Right lobe of liver (tissue), 6 donors: ENCODE measurements at regions not wholly inside any gene's neighbourhood (a gene's known extent, or its start where the extent isn't known, plus 50 kb on each side); places are given as distances from the start of the nearest gene placed in this dataset.
"Not testable (repeated sequence)": the region's sequence is repeated elsewhere in the genome, so short reads cannot be mapped to it uniquely, and the experiment has no call there.

Experiments used
- ATAC-seq, 4 donors: fragments of 200-7000 bp; cut with Tn5 transposase; one replicate each; pipeline ENCODE4 v1.9.1; 2020; ENCODE audit warnings: mild to moderate bottlenecking in 4 of 4, moderate library complexity in 4 of 4
- DNase-seq, 3 donors: peaks; one replicate each; pipeline ENCODE4 v3.0.0-alpha.2; 2020
- H3K27ac ChIP-seq, 3 donors: fragments of 200-600 bp; one replicate each; pipeline ENCODE4 v1.8.0; 2022
- H3K27me3 ChIP-seq, 2 donors: fragments of 200-600 bp; one replicate each; pipeline ENCODE4 v1.8.0; 2022
- H3K36me3 ChIP-seq, 4 donors: fragments of 200-600 bp; sonication (generic) in 1 of 4; one replicate each; pipeline versions ENCODE4 v1.5.1 to v1.8.0; 2017 to 2022; ENCODE audit warnings: control low read depth in 1 of 4
- H3K4me1 ChIP-seq, 4 donors: fragments of 200-600 bp; sonication (generic) in 1 of 4; one replicate each; pipeline versions ENCODE4 v1.5.1 to v1.8.0; 2017 to 2022; ENCODE audit warnings: control low read depth in 1 of 4
- H3K4me3 ChIP-seq, 3 donors: fragments of 200-600 bp; one replicate each; pipeline ENCODE4 v1.8.0; 2022
- H3K9me3 ChIP-seq, 4 donors: fragments of 200-600 bp; sonication (generic) in 1 of 4; one replicate each; pipeline versions ENCODE4 v1.5.1 to v1.8.0; 2017 to 2022; ENCODE audit warnings: control low read depth in 1 of 4
- CTCF ChIP-seq, 4 donors: fragments of 200-600 bp in 3 of 4; fragments of 450-650 bp in 1 of 4; IDR thresholded peaks; one replicate each; pipeline versions ENCODE4 v1.5.1 to v1.8.0; 2016 to 2022; ENCODE audit warnings: antibody characterized with exemption in 4 of 4, mild to moderate bottlenecking in 2 of 4
- POLR2A ChIP-seq: fragments of 450-650 bp; IDR thresholded peaks from one replicate; pipeline ENCODE4 v1.6.1; 2017; ENCODE audit warnings: antibody characterized with exemption, mild to moderate bottlenecking
- WGBS: methylation state at CpG from one replicate; pipeline ENCODE4 v1.1.6; 2018; ENCODE audit warnings: low coverage, low lambda C conversion rate; ENCODE audit not compliant: insufficient coverage; ENCODE audit errors: missing lambda C conversion rate; 5-methylcytosine and 5-hydroxymethylcytosine counted together
- intact Hi-C, 2 donors: fragments of 100-400 bp; cut with DNase I; formaldehyde crosslinking; loops; one replicate each; pipeline versions ENCODE4 v1.11.2 to v1.14.1; 2022
- donor health status: DM: no; HTN: yes; CAD: no.
- donor health status: DM: no; HTN: no; CAD: no.
- donor health status: DM: no; HTN: no; CAD: no.
- donor health status: DM: no; HTN: yes; CAD: no.
- donor health status: DM: no; HTN: yes; CAD: no.

DNA sequence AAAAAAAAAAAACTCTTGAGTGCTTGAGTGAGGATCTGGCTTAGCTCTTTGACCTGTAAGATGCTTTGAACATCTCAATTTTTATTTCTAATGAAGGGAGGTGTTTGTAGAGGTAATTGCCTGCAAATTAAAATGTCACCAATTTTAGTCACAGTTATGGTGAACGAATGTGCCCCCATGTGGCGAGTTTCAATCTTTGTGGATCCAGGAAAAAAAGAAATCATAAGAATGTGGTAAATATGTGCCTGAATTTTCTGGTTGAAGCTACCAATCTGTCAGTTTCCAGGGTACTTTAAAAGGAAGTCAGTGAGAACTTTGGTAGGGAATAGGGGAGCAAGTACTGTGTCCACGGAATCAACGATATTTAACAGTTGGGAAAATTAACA lies 1772.4 kb upstream of the CDH9 start:
- Histone ChIP-seq H3K9me3 (no peaks in the 10 kb centered on the region), H3K4me1 (no peaks in the 10 kb centered on the region), H3K27ac (no peak overlapping the region), H3K27me3 (no peaks in the 10 kb centered on the region), H3K4me3 (no peak overlapping the region), H3K36me3 (no peaks in the 10 kb centered on the region)
- intact Hi-C loops: no loop called here
- DNase-seq (no peak), ATAC-seq (no peak)
- 45% methylated on average over 3 of the region's 4 CpGs for WGBS
- TF ChIP-seq POLR2A: no peak
- TF ChIP-seq CTCF (IDR thresholded peaks at IDR 0.05): no peak

DNA sequence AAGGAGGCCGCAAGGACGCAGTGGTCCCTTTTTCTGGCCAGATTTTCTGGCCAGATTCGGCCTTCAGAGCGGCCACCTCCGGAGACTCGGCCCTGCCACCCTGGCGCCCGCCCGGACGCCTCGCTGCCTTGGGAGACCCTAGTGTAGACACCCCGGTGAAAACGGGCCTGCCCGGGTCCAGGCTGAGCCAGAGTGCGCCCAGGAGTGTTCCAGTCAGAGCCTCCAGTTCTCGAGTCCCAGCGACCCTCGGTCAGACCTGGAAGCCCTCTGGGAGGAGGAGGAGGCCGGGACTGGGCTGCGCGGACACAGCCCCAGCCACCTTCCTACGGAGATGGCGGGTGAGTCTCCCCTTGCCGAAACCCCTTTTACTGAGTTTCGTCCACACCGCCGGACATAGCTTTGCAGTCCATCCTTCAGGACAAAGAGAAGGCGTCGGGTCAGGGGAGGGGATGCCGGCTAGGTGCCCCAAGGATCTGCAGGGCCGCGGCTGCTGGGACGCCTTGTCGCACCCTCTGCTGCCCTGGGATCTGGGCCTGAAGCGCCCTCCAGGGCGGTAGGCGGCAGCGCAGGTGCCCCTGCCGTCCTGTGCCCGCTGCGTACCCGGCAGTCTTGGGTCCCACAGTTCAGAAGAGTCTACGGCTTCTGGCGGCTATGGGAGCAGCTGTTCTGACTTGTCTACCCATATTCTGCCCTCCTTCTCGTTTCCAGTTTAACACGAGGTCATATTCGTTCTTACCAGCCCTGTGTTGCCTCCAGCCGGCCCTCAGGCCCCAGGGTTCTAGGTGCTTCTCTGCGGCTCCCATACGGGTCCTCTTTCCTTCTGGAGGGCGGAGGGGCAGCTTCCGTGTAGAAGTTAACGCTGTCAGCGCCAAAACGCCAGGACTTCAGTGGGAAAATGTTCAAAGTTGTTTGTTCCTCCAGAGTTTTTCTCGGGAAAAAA lies 1771.7 kb upstream of the CDH9 start:
- Histone ChIP-seq H3K27me3 (no peaks in the 10 kb centered on the region), H3K4me1 (no peaks in the 10 kb centered on the region), H3K4me3 (peak overlapping the region in 1 of 3 donors; percentile 7), H3K9me3 (no peaks in the 10 kb centered on the region), H3K27ac (no peak overlapping the region), H3K36me3 (no peaks in the 10 kb centered on the region)
- no peak for TF ChIP-seq CTCF (IDR thresholded peaks at IDR 0.05)
- TF ChIP-seq POLR2A: no peak
- intact Hi-C loops: no loop called here
- DNase-seq: no peak
- 78% methylated on average over 6 of the region's 56 CpGs for WGBS
- peak in 2 of 4 donors; percentile 36 to 59 for ATAC-seq

- WGBS: 80% methylated on average over 25 of the region's 47 CpGs
- ATAC-seq (peak in 1 of 4 donors; percentile 21), DNase-seq (no peak)
- no peaks in the 10 kb centered on the region for H3K4me1 ChIP-seq
- no peaks in the 10 kb centered on the region for H3K36me3 ChIP-seq
- no peaks in the 10 kb centered on the region for H3K9me3 ChIP-seq
- H3K27ac ChIP-seq: no peak overlapping the region
- H3K27me3 ChIP-seq: no peaks in the 10 kb centered on the region
- no peak overlapping the region for H3K4me3 ChIP-seq
- TF ChIP-seq CTCF (IDR thresholded peaks at IDR 0.05) (no peak), POLR2A (no peak)
- intact Hi-C loops: no loop called here
These were observed 1770.8 kb upstream of the CDH9 start for GRCh38 chr5:28808967-28809810.

GRCh38 chr5:28807195-28807729 lies 1768.9 kb upstream of the CDH9 start:
- no peaks in the 10 kb centered on the region for H3K4me1 ChIP-seq
- WGBS: 22% methylated on average over 2 of the region's 2 CpGs
- no peaks in the 10 kb centered on the region for H3K27me3 ChIP-seq
- H3K4me3 ChIP-seq: no peak overlapping the region
- ATAC-seq: no peak
- H3K9me3 ChIP-seq: no peaks in the 10 kb centered on the region
- intact Hi-C loops: no loop called here
- H3K27ac ChIP-seq: no peak overlapping the region
- no peak for DNase-seq
- H3K36me3 ChIP-seq: no peaks in the 10 kb centered on the region
- TF ChIP-seq POLR2A: no peak
- no peak for TF ChIP-seq CTCF (IDR thresholded peaks at IDR 0.05)

- H3K9me3 ChIP-seq, intact Hi-C loops, H3K27ac ChIP-seq, DNase-seq, ATAC-seq, H3K4me1 ChIP-seq, H3K4me3 ChIP-seq, H3K36me3 ChIP-seq, H3K27me3 ChIP-seq: not testable (repeated sequence)
- 92% methylated on average over 12 of the region's 16 CpGs for WGBS
These were observed 1760.6 kb upstream of the CDH9 start for GRCh38 chr5:28799035-28799434.
